Endothelial cell of umbilical vein (primary cell): ENCODE measurements at regions not wholly inside any gene's neighbourhood (a gene's known extent, or its start where the extent isn't known, plus 50 kb on each side); places are given as distances from the start of the nearest gene placed in this dataset.

Experiments used
- BruUV-seq: library from RNA; stranded (reverse); fragments of 400-500 nt; replicated peaks from 2 replicates; lab custom pipeline; 2021; lab: Mats Ljungman, UMichigan
- CTCF ChIA-PET: fragments of 300-600, 350-600 bp; sonication (Branson Sonifier 250); formaldehyde crosslinking; loops from one replicate; lab custom pipeline; 2021; ENCODE audit warnings: antibody characterized with exemption, inconsistent platforms; lab: Charles Lee
- POLR2A ChIA-PET: fragments of 300-600, 350-600 bp; sonication (Branson Sonifier 250); formaldehyde crosslinking; loops from one replicate; lab custom pipeline; 2021; ENCODE audit warnings: antibody characterized with exemption, inconsistent platforms; lab: Charles Lee
- DNase-seq: peaks from one replicate; pipeline ENCODE4 v3.0.0-alpha.2; 2011; ENCODE audit warnings: low read depth, low spot score
- FAIRE-seq: peaks from 2 replicates; lab custom pipeline; 2011; peaks lifted over from hg19 to GRCh38; lab: Jason Lieb, UNC
- H2AFZ ChIP-seq: 2 replicates; pipeline ENCODE4 v1.6.0; 2012; ENCODE audit warnings: low read depth, low read length, control low read depth, inconsistent platforms
- H3K27ac ChIP-seq: 2 replicates; pipeline ENCODE4 v1.5.1; 2011; ENCODE audit warnings: low read depth, mild to moderate bottlenecking, control low read depth, low read length, moderate library complexity; ENCODE audit not compliant: insufficient read depth
- H3K27me3 ChIP-seq, 2 experiments: 2 replicates each; pipeline versions ENCODE4 v1.6.0 to v1.6.1; 2011; ENCODE audit warnings: low read length in 2 of 2, mixed read lengths in 1 of 2; ENCODE audit not compliant: control insufficient read depth in 2 of 2, insufficient read depth in 2 of 2
- H3K36me3 ChIP-seq, 2 experiments: 2 replicates in 1 of 2; 3 replicates in 1 of 2; pipeline ENCODE4 v1.5.1; 2011; ENCODE audit warnings: low read length in 2 of 2, mild to moderate bottlenecking in 1 of 2, moderate library complexity in 1 of 2; ENCODE audit not compliant: control insufficient read depth in 2 of 2, insufficient read depth in 2 of 2; ENCODE audit errors: extremely low read depth in 1 of 2
- H3K4me1 ChIP-seq: 3 replicates; pipeline ENCODE4 v1.5.1; 2011; ENCODE audit warnings: mild to moderate bottlenecking, low read length; ENCODE audit not compliant: control insufficient read depth, insufficient read depth; ENCODE audit errors: extremely low read depth
- H3K4me2 ChIP-seq: 2 replicates; pipeline ENCODE4 v1.6.1; 2011; ENCODE audit warnings: low read length, control low read depth, mixed read lengths; ENCODE audit not compliant: insufficient read depth
- H3K4me3 ChIP-seq, 3 experiments: fragments of 200-600 bp in 1 of 3; sonication (generic), shearing (Covaris generic) in 1 of 3; replicated peaks in 1 of 3; 2 replicates each; pipeline ENCODE4 v1.5.1; 2011 to 2016; ENCODE audit warnings: control low read depth in 3 of 3, low read length in 3 of 3, mild to moderate bottlenecking in 2 of 3, inconsistent platforms in 1 of 3, low read depth in 1 of 3, moderate library complexity in 1 of 3; ENCODE audit not compliant: insufficient read depth in 1 of 3
- H3K79me2 ChIP-seq: 2 replicates; pipeline ENCODE4 v1.6.0; 2012; ENCODE audit warnings: low read length, inconsistent platforms; ENCODE audit not compliant: control insufficient read depth, insufficient read depth
- H3K9ac ChIP-seq: replicated peaks from 2 replicates; pipeline ENCODE3; 2011; ENCODE audit warnings: low read length, control low read depth; ENCODE audit not compliant: insufficient read depth; ENCODE audit errors: extremely low read depth
- H3K9me1 ChIP-seq: replicated peaks from 3 replicates; pipeline ENCODE4 v1.6.0; 2011; ENCODE audit warnings: mild to moderate bottlenecking, low read length; ENCODE audit not compliant: control insufficient read depth, insufficient read depth; ENCODE audit errors: extremely low read depth
- H3K9me3 ChIP-seq: replicated peaks from 2 replicates; pipeline ENCODE4 v1.5.1; 2012; ENCODE audit warnings: low read length, inconsistent platforms; ENCODE audit not compliant: control insufficient read depth, insufficient read depth
- H4K20me1 ChIP-seq: replicated peaks from 2 replicates; pipeline ENCODE3; 2011; ENCODE audit warnings: mild to moderate bottlenecking, low read length; ENCODE audit not compliant: control insufficient read depth, insufficient read depth; ENCODE audit errors: extremely low read depth
- CTCF ChIP-seq, 2 donors: IDR thresholded peaks; 1 replicate in 1 of 2; 2 replicates in 1 of 2; pipeline ENCODE4 v1.5.1; 2011; ENCODE audit warnings: low read length in 2 of 2, mild to moderate bottlenecking in 2 of 2, moderate library complexity in 2 of 2, control low read depth in 1 of 2, inconsistent platforms in 1 of 2, low read depth in 1 of 2; ENCODE audit not compliant: insufficient read depth in 1 of 2; ENCODE audit errors: extremely low read depth in 1 of 2
- EZH2 ChIP-seq: IDR thresholded peaks from 2 replicates; pipeline ENCODE4 v1.6.1; 2012; ENCODE audit warnings: borderline replicate concordance, low read depth, mild to moderate bottlenecking, moderate library complexity, low read length, inconsistent platforms; ENCODE audit not compliant: severe bottlenecking
- FOS ChIP-seq: IDR thresholded peaks from 2 replicates; pipeline ENCODE4 v1.6.1; 2011; ENCODE audit warnings: mild to moderate bottlenecking, low read length, moderate library complexity, borderline replicate concordance; ENCODE audit not compliant: insufficient read depth
- GATA2 ChIP-seq: IDR thresholded peaks from 2 replicates; pipeline ENCODE4 v1.7.0; 2011; ENCODE audit warnings: low read depth, mild to moderate bottlenecking, moderate library complexity, mixed read lengths, low read length; ENCODE audit not compliant: insufficient read length, insufficient read depth
- JUN ChIP-seq: IDR thresholded peaks from 2 replicates; pipeline ENCODE4 v1.6.1; 2011; ENCODE audit warnings: borderline replicate concordance, low read depth; ENCODE audit not compliant: insufficient read length, insufficient read depth
- MAX ChIP-seq: IDR thresholded peaks from 2 replicates; pipeline ENCODE4 v1.6.1; 2011; ENCODE audit not compliant: insufficient read depth, insufficient read length
- MYC ChIP-seq: IDR thresholded peaks from one replicate; pipeline ENCODE4 v1.6.1; 2011; ENCODE audit warnings: mild to moderate bottlenecking, low read depth, low read length
- POLR2A ChIP-seq: IDR thresholded peaks from 2 replicates; pipeline ENCODE4 v1.6.1; 2012; ENCODE audit warnings: low read depth, mild to moderate bottlenecking, control low read depth, low read length
- POLR2AphosphoS5 ChIP-seq: IDR thresholded peaks from 2 replicates; pipeline ENCODE4 v1.6.1; 2012; ENCODE audit warnings: low read depth, mild to moderate bottlenecking, control low read depth, low read length, moderate library complexity; ENCODE audit not compliant: insufficient read depth
- dilution Hi-C: fragments of 300-500 bp; cut with MboI; formaldehyde crosslinking; loops from one replicate; pipeline ENCODE4 v1.15.0; 2019; ENCODE audit warnings: low sequenced_read_pairs; ENCODE audit not compliant: extremely low pct_ligation_motif_present
- intact Hi-C: fragments of 100-400 bp; cut with micrococcal nuclease; formaldehyde crosslinking; loops from one replicate; pipeline ENCODE4 v1.10.0; 2022

GRCh38 chr5:127143722-127144121 lies 70.4 kb upstream of the C5orf63 start:
- no peaks in the 10 kb centered on the region for H3K4me1 ChIP-seq
- no peaks in the 10 kb centered on the region for H3K27me3 ChIP-seq
- intact Hi-C loops (no loop called here), dilution Hi-C loops (no loop called here)
- CTCF ChIA-PET, result interaction anchor here (1.0 kb wide), 1 partner anchor 279 kb away, joined by 3 read pairs; no protein-coding TSS in a partner anchor
- H3K9me1 ChIP-seq, result no peaks in the 10 kb centered on the region
- POLR2A ChIA-PET, result no interaction called here
- no peaks in the 10 kb centered on the region for H3K9me3 ChIP-seq
- no peak overlapping the region for H3K4me3 ChIP-seq
- FAIRE-seq, result no peak
- no peaks in the 10 kb centered on the region for H4K20me1 ChIP-seq
- no peaks in the 10 kb centered on the region for H3K79me2 ChIP-seq
- H3K9ac ChIP-seq, result no peak overlapping the region
- TF ChIP-seq CTCF (IDR thresholded peaks at IDR 0.05; ENCODE audit: extremely low read depth in 1 of 2, insufficient read depth in 1 of 2, low read depth in 1 of 2, low read length in 2 of 2), result no peak
- TF ChIP-seq MAX, result no peak
- no peak for TF ChIP-seq POLR2AphosphoS5
- TF ChIP-seq EZH2, result no peak
- no peak for TF ChIP-seq JUN
- TF ChIP-seq FOS, result no peak
- TF ChIP-seq POLR2A, result no peak
- TF ChIP-seq MYC, result no peak
- TF ChIP-seq GATA2, result no peak
- H2AFZ ChIP-seq, result no peak overlapping the region
- no TSS peak for BruUV-seq
- H3K36me3 ChIP-seq, result no peaks in the 10 kb centered on the region
- H3K27ac ChIP-seq, result no peak overlapping the region
- no peak for DNase-seq
- no peak overlapping the region for H3K4me2 ChIP-seq
